ENCODE measurements at regions not wholly inside any gene's neighbourhood (a gene's known extent, or its start where the extent isn't known, plus 50 kb on each side); places are given as distances from the start of the nearest gene placed in this dataset.
A peak's percentile ranks its signal among the peaks of the same experiment; 100 is the strongest.

- H3K4me3 ChIP-seq (ENCODE audit: control insufficient read depth, low read depth, low read length): no peak overlapping the region
- no peak for DNase-seq (ENCODE audit: low read depth)
- no peak for TF ChIP-seq CTCF (conservative IDR thresholded peaks at IDR 0.05; ENCODE audit: control insufficient read depth, insufficient read depth, low read depth, low read length)
These were observed 737.2 kb upstream of the ARGLU1 start for GRCh38 chr13:107305178-107305577.

GRCh38 chr13:107301724-107302374, 733.9 kb upstream of the ARGLU1 start:
- no peak overlapping the region for H3K4me3 ChIP-seq (ENCODE audit: control insufficient read depth, low read depth, low read length)
- peak; percentile 1 for TF ChIP-seq CTCF (conservative IDR thresholded peaks at IDR 0.05; ENCODE audit: control insufficient read depth, insufficient read depth, low read depth, low read length)
- peak; percentile 8 for DNase-seq (ENCODE audit: low read depth)

- DNase-seq (ENCODE audit: low read depth): no peak
- no peak for TF ChIP-seq CTCF (conservative IDR thresholded peaks at IDR 0.05; ENCODE audit: control insufficient read depth, insufficient read depth, low read depth, low read length)
- no peak overlapping the region for H3K4me3 ChIP-seq (ENCODE audit: control insufficient read depth, low read depth, low read length)
These were observed 731.8 kb upstream of the ARGLU1 start for GRCh38 chr13:107299717-107300116.

GRCh38 chr13:107296804-107297203, 728.9 kb upstream of the ARGLU1 start:
- no peak for TF ChIP-seq CTCF (conservative IDR thresholded peaks at IDR 0.05; ENCODE audit: control insufficient read depth, insufficient read depth, low read depth, low read length)
- peak; percentile 18 for DNase-seq (ENCODE audit: low read depth)
- H3K4me3 ChIP-seq (ENCODE audit: control insufficient read depth, low read depth, low read length): no peak overlapping the region

- DNase-seq (ENCODE audit: low read depth): no peak
- no peak overlapping the region for H3K4me3 ChIP-seq (ENCODE audit: control insufficient read depth, low read depth, low read length)
- no peak for TF ChIP-seq CTCF (conservative IDR thresholded peaks at IDR 0.05; ENCODE audit: control insufficient read depth, insufficient read depth, low read depth, low read length)
These were observed 727.6 kb upstream of the ARGLU1 start for GRCh38 chr13:107295416-107296140.

- no peak overlapping the region for H3K4me3 ChIP-seq (ENCODE audit: control insufficient read depth, low read depth, low read length)
- no peak for DNase-seq (ENCODE audit: low read depth)
- TF ChIP-seq CTCF (conservative IDR thresholded peaks at IDR 0.05; ENCODE audit: control insufficient read depth, insufficient read depth, low read depth, low read length): no peak
These were observed 726.0 kb upstream of the ARGLU1 start for GRCh38 chr13:107293924-107294323.

All from fibroblast of mammary gland (primary cell).